ENCODE measurements at regions not wholly inside any gene's neighbourhood (a gene's known extent, or its start where the extent isn't known, plus 50 kb on each side); places are given as distances from the start of the nearest gene placed in this dataset.

GRCh38 chr7:16353226-16353625 is 68.1 kb downstream of the CRPPA start:
- H3K4me3 ChIP-seq, result no peak overlapping the region
- no peaks in the 10 kb centered on the region for H3K4me1 ChIP-seq
- no peaks in the 10 kb centered on the region for H3K27me3 ChIP-seq
- no peaks in the 10 kb centered on the region for H3K36me3 ChIP-seq
- DNase-seq (ENCODE audit: extremely low spot score in 2 of 2), result no peak
- TF ChIP-seq POLR2A (IDR thresholded peaks at IDR 0.05), result no peak
- no peak for TF ChIP-seq POLR2AphosphoS5 (IDR thresholded peaks at IDR 0.05; ENCODE audit: insufficient read depth in 1 of 2, low read depth in 1 of 2)
- intact Hi-C loops (cut with DNase I), result no loop called here
- H3K27ac ChIP-seq, result no peak overlapping the region
- H3K9me3 ChIP-seq, result no peaks in the 10 kb centered on the region

DNA sequence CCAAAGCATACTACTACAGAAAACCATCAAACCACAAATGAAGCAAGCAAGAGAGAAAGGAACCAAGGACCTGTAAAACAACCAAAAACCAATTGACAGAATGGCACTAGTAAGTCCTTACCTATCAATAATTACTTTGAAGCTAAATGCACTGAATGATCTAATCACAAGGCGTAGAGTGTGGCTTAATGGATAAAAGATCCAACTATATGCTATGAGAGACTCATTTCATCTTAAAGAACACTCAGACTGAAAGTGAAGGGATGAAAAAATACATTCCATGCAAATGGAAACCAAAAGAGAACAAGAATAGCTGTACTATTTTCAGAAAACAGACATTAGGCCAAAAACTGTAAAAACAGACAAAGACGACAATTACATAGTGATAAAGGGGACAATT is 70.7 kb downstream of the CRPPA start:
- no peak for TF ChIP-seq POLR2A (IDR thresholded peaks at IDR 0.05)
- TF ChIP-seq POLR2AphosphoS5 (IDR thresholded peaks at IDR 0.05; ENCODE audit: insufficient read depth in 1 of 2, low read depth in 1 of 2), result no peak
- TF ChIP-seq, protein P1, sequence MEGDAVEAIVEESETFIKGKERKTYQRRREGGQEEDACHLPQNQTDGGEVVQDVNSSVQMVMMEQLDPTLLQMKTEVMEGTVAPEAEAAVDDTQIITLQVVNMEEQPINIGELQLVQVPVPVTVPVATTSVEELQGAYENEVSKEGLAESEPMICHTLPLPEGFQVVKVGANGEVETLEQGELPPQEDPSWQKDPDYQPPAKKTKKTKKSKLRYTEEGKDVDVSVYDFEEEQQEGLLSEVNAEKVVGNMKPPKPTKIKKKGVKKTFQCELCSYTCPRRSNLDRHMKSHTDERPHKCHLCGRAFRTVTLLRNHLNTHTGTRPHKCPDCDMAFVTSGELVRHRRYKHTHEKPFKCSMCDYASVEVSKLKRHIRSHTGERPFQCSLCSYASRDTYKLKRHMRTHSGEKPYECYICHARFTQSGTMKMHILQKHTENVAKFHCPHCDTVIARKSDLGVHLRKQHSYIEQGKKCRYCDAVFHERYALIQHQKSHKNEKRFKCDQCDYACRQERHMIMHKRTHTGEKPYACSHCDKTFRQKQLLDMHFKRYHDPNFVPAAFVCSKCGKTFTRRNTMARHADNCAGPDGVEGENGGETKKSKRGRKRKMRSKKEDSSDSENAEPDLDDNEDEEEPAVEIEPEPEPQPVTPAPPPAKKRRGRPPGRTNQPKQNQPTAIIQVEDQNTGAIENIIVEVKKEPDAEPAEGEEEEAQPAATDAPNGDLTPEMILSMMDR (IDR thresholded peaks at IDR 0.05), result no peak
- Histone ChIP-seq H3K27me3 (no peaks in the 10 kb centered on the region), H3K27ac (no peak overlapping the region), H3K36me3 (no peaks in the 10 kb centered on the region), H3K4me3 (no peak overlapping the region), H3K9me3 (no peaks in the 10 kb centered on the region), H3K4me1 (peaks cover 7% of the 10 kb centered on the region)
- intact Hi-C loops (cut with DNase I), result no loop called here
- no peak for DNase-seq (ENCODE audit: extremely low spot score in 2 of 2)

GRCh38 chr7:16348251-16348650 is 73.1 kb downstream of the CRPPA start:
- no peaks in the 10 kb centered on the region for H3K27me3 ChIP-seq
- no peak overlapping the region for H3K4me3 ChIP-seq
- no peak overlapping the region for H3K27ac ChIP-seq
- intact Hi-C loops (cut with DNase I), result no loop called here
- peaks cover 7% of the 10 kb centered on the region for H3K4me1 ChIP-seq
- H3K36me3 ChIP-seq, result no peaks in the 10 kb centered on the region
- no peaks in the 10 kb centered on the region for H3K9me3 ChIP-seq
- no peak for DNase-seq (ENCODE audit: extremely low spot score in 2 of 2)
- TF ChIP-seq POLR2AphosphoS5 (IDR thresholded peaks at IDR 0.05; ENCODE audit: insufficient read depth in 1 of 2, low read depth in 1 of 2) (no peak), POLR2A (IDR thresholded peaks at IDR 0.05) (no peak)
- TF ChIP-seq, protein P1 (IDR thresholded peaks at IDR 0.05), result no peak

- no peaks in the 10 kb centered on the region for H3K9me3 ChIP-seq
- TF ChIP-seq POLR2A (IDR thresholded peaks at IDR 0.05), result no peak
- TF ChIP-seq, protein P1 (IDR thresholded peaks at IDR 0.05), result no peak
- no peak for TF ChIP-seq POLR2AphosphoS5 (IDR thresholded peaks at IDR 0.05; ENCODE audit: insufficient read depth in 1 of 2, low read depth in 1 of 2)
- peaks cover 7% of the 10 kb centered on the region for H3K4me1 ChIP-seq
- H3K36me3 ChIP-seq, result no peaks in the 10 kb centered on the region
- H3K4me3 ChIP-seq, result no peak overlapping the region
- no peaks in the 10 kb centered on the region for H3K27me3 ChIP-seq
- no peak overlapping the region for H3K27ac ChIP-seq
- DNase-seq (ENCODE audit: extremely low spot score in 2 of 2), result no peak
- intact Hi-C loops (cut with DNase I), result no loop called here
Measured at GRCh38 chr7:16347827-16348192, 73.5 kb downstream of the CRPPA start.

DNA sequence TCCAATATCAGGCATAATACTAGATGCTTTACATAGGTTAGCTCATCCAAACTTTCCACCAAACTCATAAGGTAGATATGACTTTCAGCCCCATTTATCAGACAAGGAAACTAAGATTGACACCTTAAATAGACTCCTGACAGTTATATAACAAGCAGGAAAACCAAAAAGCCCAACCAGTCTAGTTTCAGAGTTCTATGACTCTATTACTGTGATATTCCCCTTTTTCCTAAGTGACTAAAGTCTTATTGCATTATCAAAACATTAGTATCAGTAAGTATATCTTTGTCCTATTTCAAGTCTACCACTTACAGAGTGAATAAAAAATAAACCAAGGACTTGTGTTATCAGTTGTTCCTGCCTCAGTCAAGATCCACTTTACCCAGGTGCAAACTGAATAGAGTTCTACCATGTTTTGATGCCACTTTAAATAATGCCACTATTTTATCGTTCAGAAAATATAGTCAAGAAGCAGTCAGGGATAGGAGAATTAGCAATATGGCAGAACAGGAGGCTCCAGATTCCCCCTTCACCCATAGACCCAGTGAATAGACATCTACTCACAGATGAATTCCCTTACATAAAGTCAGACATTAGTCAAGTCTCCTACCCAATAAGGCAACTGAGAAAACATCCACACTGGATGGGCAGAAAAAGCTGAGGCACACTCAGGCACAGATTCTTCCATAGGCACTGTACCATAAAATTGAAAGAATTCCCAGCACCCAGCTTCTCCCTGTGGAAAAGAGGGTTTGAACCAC is 74.1 kb downstream of the CRPPA start:
- intact Hi-C loops (cut with DNase I), result no loop called here
- no peaks in the 10 kb centered on the region for H3K36me3 ChIP-seq
- no peak overlapping the region for H3K27ac ChIP-seq

More for the DNA sequence above, 74.1 kb downstream of the CRPPA start:
- TF ChIP-seq, protein P1 (IDR thresholded peaks at IDR 0.05), result no peak
- no peak for TF ChIP-seq POLR2AphosphoS5 (IDR thresholded peaks at IDR 0.05; ENCODE audit: insufficient read depth in 1 of 2, low read depth in 1 of 2)
- no peak for TF ChIP-seq POLR2A (IDR thresholded peaks at IDR 0.05)
- no peak for DNase-seq (ENCODE audit: extremely low spot score in 2 of 2)
- H3K4me1 ChIP-seq, result peaks cover 7% of the 10 kb centered on the region
- no peak overlapping the region for H3K4me3 ChIP-seq
- H3K27me3 ChIP-seq, result no peaks in the 10 kb centered on the region
- H3K9me3 ChIP-seq, result no peaks in the 10 kb centered on the region

Data from vagina (tissue), 2 donors.